Endodermal cell (in vitro differentiated cells): ENCODE measurements at regions not wholly inside any gene's neighbourhood (a gene's known extent, or its start where the extent isn't known, plus 50 kb on each side); places are given as distances from the start of the nearest gene placed in this dataset.

ENCODE experiments used
- DNase-seq: peaks from one replicate; pipeline ENCODE4 v3.0.0-alpha.2; 2017
- H3K27ac ChIP-seq: 2 replicates; pipeline ENCODE4 v1.5.1; 2013; ENCODE audit warnings: mild to moderate bottlenecking, low read depth, low read length, moderate library complexity
- H3K27me3 ChIP-seq: 2 replicates; pipeline ENCODE4 v1.6.1; 2013; ENCODE audit warnings: mild to moderate bottlenecking, low read length, moderate library complexity; ENCODE audit not compliant: insufficient read depth, control insufficient read depth, poor library complexity, severe bottlenecking
- H3K36me3 ChIP-seq: 2 replicates; pipeline ENCODE4 v1.7.0; 2013; ENCODE audit warnings: mild to moderate bottlenecking, low read length, moderate library complexity; ENCODE audit not compliant: control insufficient read depth, insufficient read depth
- H3K4me1 ChIP-seq: one replicate; pipeline ENCODE4 v1.7.0; 2013; ENCODE audit warnings: low read length; ENCODE audit not compliant: control insufficient read depth, insufficient read depth
- H3K4me3 ChIP-seq: 2 replicates; pipeline ENCODE4 v1.5.1; 2013; ENCODE audit warnings: mild to moderate bottlenecking, low read length, moderate library complexity
- H3K9ac ChIP-seq: 2 replicates; pipeline ENCODE4 v1.6.1; 2013; ENCODE audit warnings: mild to moderate bottlenecking, low read length, moderate library complexity; ENCODE audit not compliant: poor library complexity, severe bottlenecking; ENCODE audit errors: extremely low read depth
- H3K9me3 ChIP-seq: 2 replicates; pipeline ENCODE4 v1.6.1; 2013; ENCODE audit warnings: mild to moderate bottlenecking, low read length, moderate library complexity; ENCODE audit not compliant: control insufficient read depth
- H3K27ac Mint-ChIP-seq: 2 replicates; pipeline ENCODE4 v1.8.0; 2020; ENCODE audit warnings: mixed read lengths
- H3K27me3 Mint-ChIP-seq: 2 replicates; pipeline ENCODE4 v1.8.0; 2021; ENCODE audit warnings: mild to moderate bottlenecking, mixed read lengths; ENCODE audit not compliant: insufficient read depth
- H3K36me3 Mint-ChIP-seq: 2 replicates; pipeline ENCODE4 v1.8.0; 2020; ENCODE audit warnings: low read depth, mixed read lengths
- H3K4me1 Mint-ChIP-seq: 2 replicates; pipeline ENCODE4 v1.8.0; 2020; ENCODE audit warnings: mixed read lengths
- H3K4me3 Mint-ChIP-seq: 2 replicates; pipeline ENCODE4 v1.8.0; 2020; ENCODE audit warnings: mild to moderate bottlenecking, moderate library complexity, mixed read lengths
- H3K9me3 Mint-ChIP-seq: 2 replicates; pipeline ENCODE4 v1.8.0; 2020; ENCODE audit warnings: mild to moderate bottlenecking, mixed read lengths
- CTCF ChIP-seq: fragments of 200-600 bp; sonication (generic); conservative IDR thresholded peaks from 2 replicates; pipeline ENCODE4 v1.5.0; 2021; ENCODE audit warnings: antibody characterized with exemption, mild to moderate bottlenecking
- WGBS, 2 experiments: methylation state at CpG; one replicate each; pipeline versions ENCODE4 v1.1.5 to v1.1.7; 2013; ENCODE audit warnings: missing lambda C conversion rate in 2 of 2, mixed read lengths in 1 of 2; ENCODE audit not compliant: insufficient coverage in 1 of 2, insufficient read length in 1 of 2; 5-methylcytosine and 5-hydroxymethylcytosine counted together

GRCh38 chr19:31594701-31595100, 245.5 kb upstream of the TSHZ3 start:
- Mint-ChIP-seq H3K4me3 (no peak overlapping the region), H3K27ac (no peak overlapping the region), H3K27me3 (peaks cover 3% of the 10 kb centered on the region), H3K36me3 (no peaks in the 10 kb centered on the region), H3K4me1 (no peaks in the 10 kb centered on the region), H3K9me3 (no peaks in the 10 kb centered on the region)
- Histone ChIP-seq H3K27ac (no peak overlapping the region), H3K9me3 (no peaks in the 10 kb centered on the region), H3K9ac (no peak overlapping the region), H3K4me3 (no peak overlapping the region), H3K36me3 (no peaks in the 10 kb centered on the region), H3K4me1 (no peaks in the 10 kb centered on the region), H3K27me3 (no peaks in the 10 kb centered on the region)
- WGBS, 2 experiments = 87 to 97% methylated on average over 5 to 6 of the region's 6 CpGs
- no peak for TF ChIP-seq CTCF
- DNase-seq = peak; percentile 4

GRCh38 chr19:31595521-31595920, 246.3 kb upstream of the TSHZ3 start:
- H3K4me1 Mint-ChIP-seq = no peaks in the 10 kb centered on the region
- Histone ChIP-seq H3K27me3 (no peaks in the 10 kb centered on the region), H3K4me1 (no peaks in the 10 kb centered on the region), H3K9me3 (no peaks in the 10 kb centered on the region), H3K4me3 (no peak overlapping the region), H3K36me3 (no peaks in the 10 kb centered on the region), H3K27ac (no peak overlapping the region), H3K9ac (no peak overlapping the region)
- 86 to 96% methylated on average over 3 to 4 of the region's 4 CpGs for WGBS, 2 experiments
- H3K36me3 Mint-ChIP-seq = no peaks in the 10 kb centered on the region
- H3K4me3 Mint-ChIP-seq = no peak overlapping the region
- H3K27ac Mint-ChIP-seq = no peak overlapping the region
- peak; percentile 29 for DNase-seq
- no peaks in the 10 kb centered on the region for H3K9me3 Mint-ChIP-seq
- H3K27me3 Mint-ChIP-seq = peaks cover 3% of the 10 kb centered on the region
- no peak for TF ChIP-seq CTCF

- 96 to 97% methylated on average over 5 to 8 of the region's 8 CpGs for WGBS, 2 experiments
These were observed 247.5 kb upstream of the TSHZ3 start for GRCh38 chr19:31596751-31597150.

More at GRCh38 chr19:31596751-31597150, 247.5 kb upstream of the TSHZ3 start:
- Mint-ChIP-seq H3K27me3 (peaks cover 3% of the 10 kb centered on the region), H3K4me3 (no peak overlapping the region), H3K4me1 (no peaks in the 10 kb centered on the region), H3K9me3 (no peaks in the 10 kb centered on the region), H3K36me3 (no peaks in the 10 kb centered on the region), H3K27ac (no peak overlapping the region)
- H3K9ac ChIP-seq = no peak overlapping the region
- H3K4me1 ChIP-seq = no peaks in the 10 kb centered on the region
- DNase-seq = peak; percentile 25
- TF ChIP-seq CTCF = no peak
- H3K27ac ChIP-seq = no peak overlapping the region
- no peak overlapping the region for H3K4me3 ChIP-seq
- no peaks in the 10 kb centered on the region for H3K9me3 ChIP-seq
- no peaks in the 10 kb centered on the region for H3K36me3 ChIP-seq
- no peaks in the 10 kb centered on the region for H3K27me3 ChIP-seq
